SK-N-MC (cell line): ENCODE measurements at regions not wholly inside any gene's neighbourhood (a gene's known extent, or its start where the extent isn't known, plus 50 kb on each side); places are given as distances from the start of the nearest gene placed in this dataset.

ENCODE experiments used
- FOXP2 ChIP-seq: optimal IDR thresholded peaks from 2 replicates; pipeline ENCODE3; 2011; ENCODE audit warnings: mild to moderate bottlenecking, moderate library complexity; ENCODE audit not compliant: insufficient read depth; ENCODE audit errors: extremely low read length, control extremely low read depth
- POLR2AphosphoS5 ChIP-seq: IDR thresholded peaks from 2 replicates; pipeline ENCODE4 v1.6.1; 2012; ENCODE audit warnings: mild to moderate bottlenecking, low read depth, low read length, borderline replicate concordance

DNA sequence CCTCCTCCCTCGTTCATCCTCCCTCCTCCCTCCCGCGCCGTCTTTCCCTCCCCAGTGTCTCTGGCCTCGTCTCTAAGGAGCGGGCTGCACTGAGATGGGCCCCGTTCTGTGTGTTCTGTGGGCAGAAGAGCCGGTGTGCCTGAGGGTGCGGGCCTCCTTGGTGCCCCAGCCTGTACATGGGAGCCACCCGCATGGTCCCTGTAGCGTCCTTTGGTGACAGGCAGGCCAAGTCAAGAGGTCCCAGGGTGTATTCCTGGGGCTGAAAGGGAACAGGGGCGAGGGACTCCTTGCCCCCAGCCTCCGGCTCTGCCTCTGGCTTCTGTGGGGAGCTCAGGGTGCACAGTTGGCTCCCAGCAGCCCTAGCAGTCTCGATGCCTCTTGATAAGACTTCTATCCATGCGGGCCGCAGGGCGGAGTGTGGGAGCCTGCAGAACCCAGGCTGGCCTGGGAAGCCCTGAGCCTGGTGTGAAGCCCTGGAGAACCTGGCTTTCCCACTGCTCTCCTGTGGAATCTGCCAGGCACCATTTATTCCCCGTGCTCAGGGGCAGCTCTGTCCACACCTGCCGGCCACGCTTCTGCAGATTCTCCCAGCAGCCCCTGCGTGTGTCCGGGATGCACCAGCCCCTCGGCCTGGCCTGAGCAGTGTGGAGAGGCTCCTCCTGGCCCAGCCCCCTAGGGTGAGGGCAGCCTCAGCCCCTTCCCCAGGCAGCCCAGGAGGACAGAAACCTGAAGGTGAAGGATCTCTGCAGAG lies 181.3 kb downstream of the KIF26A start:
- TF ChIP-seq POLR2AphosphoS5, result no peak
- TF ChIP-seq FOXP2, result no peak
